ENCODE measurements at regions not wholly inside any gene's neighbourhood (a gene's known extent, or its start where the extent isn't known, plus 50 kb on each side); places are given as distances from the start of the nearest gene placed in this dataset.

- Histone ChIP-seq H3K27ac (ENCODE audit: low read length, poor library complexity, severe bottlenecking) (no peak overlapping the region), H4K91ac (ENCODE audit: low read length) (no peak overlapping the region), H3K4me2 (ENCODE audit: low read length, poor library complexity, severe bottlenecking) (no peak overlapping the region), H4K8ac (ENCODE audit: low read length) (no peak overlapping the region), H3K27me3 (ENCODE audit: control insufficient read depth in 1 of 2, insufficient read depth in 1 of 2, low read length in 2 of 2) (peaks cover 22 to 39% of the 10 kb centered on the region in 2 experiments), H2BK5ac (ENCODE audit: low read depth, low read length, poor library complexity, severe bottlenecking) (no peak overlapping the region), H3K4me1 (ENCODE audit: control insufficient read depth, insufficient read depth, low read depth, low read length) (no peaks in the 10 kb centered on the region), H3K4me3 (ENCODE audit: insufficient read depth in 1 of 2, low read depth in 1 of 2, low read length in 2 of 2) (no peak overlapping the region), H3K9ac (ENCODE audit: low read length) (no peak overlapping the region), H2BK120ac (ENCODE audit: low read depth, low read length) (no peak overlapping the region), H3K79me1 (replicated peaks; ENCODE audit: low read length, poor library complexity, severe bottlenecking) (no peaks in the 10 kb centered on the region), H3K14ac (ENCODE audit: low read length in 2 of 2) (no peak overlapping the region), H3K23ac (ENCODE audit: low read length in 2 of 2) (no peak overlapping the region), H3K18ac (ENCODE audit: low read depth in 1 of 2, low read length in 2 of 2) (no peak overlapping the region), H3K36me3 (ENCODE audit: control insufficient read depth in 1 of 2, insufficient read depth in 2 of 2, low read depth in 1 of 2, low read length in 2 of 2) (peaks cover 0 to 3% of the 10 kb centered on the region in 2 experiments), H2AK5ac (ENCODE audit: low read length, severe bottlenecking) (no peak overlapping the region), H2AFZ (ENCODE audit: low read depth, low read length) (no peak overlapping the region), H2BK15ac (ENCODE audit: low read depth, poor library complexity, severe bottlenecking) (no peak overlapping the region), H3K4ac (ENCODE audit: low read depth in 1 of 2, low read length in 2 of 2) (no peak overlapping the region), H3K9me3 (ENCODE audit: control insufficient read depth, low read length) (no peaks in the 10 kb centered on the region), H2BK12ac (ENCODE audit: low read length in 2 of 2) (no peak overlapping the region)
- DNase-seq = no peak
- WGBS = 81% methylated on average over 4 of the region's 6 CpGs
Observed at GRCh38 chr3:194994551-194994981, 276.4 kb downstream of the XXYLT1 start.

GRCh38 chr3:194995334-194995733 lies 275.6 kb downstream of the XXYLT1 start:
- H4K91ac ChIP-seq (ENCODE audit: low read length) = no peak overlapping the region
- WGBS = 95% methylated on average over 7 of the region's 7 CpGs

GRCh38 chr3:194995922-194996321 lies 275.0 kb downstream of the XXYLT1 start:
- Histone ChIP-seq H2BK12ac (ENCODE audit: low read length in 2 of 2) (no peak overlapping the region), H3K4me2 (ENCODE audit: low read length, poor library complexity, severe bottlenecking) (no peak overlapping the region), H2AFZ (ENCODE audit: low read depth, low read length) (no peak overlapping the region), H2BK5ac (ENCODE audit: low read depth, low read length, poor library complexity, severe bottlenecking) (no peak overlapping the region), H3K4me1 (ENCODE audit: control insufficient read depth, insufficient read depth, low read depth, low read length) (no peaks in the 10 kb centered on the region), H3K79me1 (replicated peaks; ENCODE audit: low read length, poor library complexity, severe bottlenecking) (no peaks in the 10 kb centered on the region), H4K91ac (ENCODE audit: low read length) (no peak overlapping the region), H3K27me3 (ENCODE audit: control insufficient read depth in 1 of 2, insufficient read depth in 1 of 2, low read length in 2 of 2) (peaks cover 35 to 53% of the 10 kb centered on the region in 2 experiments), H3K4me3 (ENCODE audit: insufficient read depth in 1 of 2, low read depth in 1 of 2, low read length in 2 of 2) (no peak overlapping the region), H3K23ac (ENCODE audit: low read length in 2 of 2) (no peak overlapping the region), H3K27ac (ENCODE audit: low read length, poor library complexity, severe bottlenecking) (no peak overlapping the region), H3K36me3 (ENCODE audit: control insufficient read depth in 1 of 2, insufficient read depth in 2 of 2, low read depth in 1 of 2, low read length in 2 of 2) (peaks cover 0 to 3% of the 10 kb centered on the region in 2 experiments), H2AK5ac (ENCODE audit: low read length, severe bottlenecking) (no peak overlapping the region), H2BK15ac (ENCODE audit: low read depth, poor library complexity, severe bottlenecking) (no peak overlapping the region), H3K9me3 (ENCODE audit: control insufficient read depth, low read length) (no peaks in the 10 kb centered on the region), H4K8ac (ENCODE audit: low read length) (no peak overlapping the region), H3K9ac (ENCODE audit: low read length) (no peak overlapping the region), H3K4ac (ENCODE audit: low read depth in 1 of 2, low read length in 2 of 2) (no peak overlapping the region), H2BK120ac (ENCODE audit: low read depth, low read length) (no peak overlapping the region), H3K14ac (ENCODE audit: low read length in 2 of 2) (no peak overlapping the region), H3K18ac (ENCODE audit: low read depth in 1 of 2, low read length in 2 of 2) (no peak overlapping the region)
- no peak for DNase-seq
- WGBS = 88% methylated on average over 12 of the region's 12 CpGs

More at GRCh38 chr3:194995334-194995733, 275.6 kb downstream of the XXYLT1 start:
- Histone ChIP-seq H3K27me3 (ENCODE audit: control insufficient read depth in 1 of 2, insufficient read depth in 1 of 2, low read length in 2 of 2) (peaks cover 29 to 47% of the 10 kb centered on the region in 2 experiments), H3K4me2 (ENCODE audit: low read length, poor library complexity, severe bottlenecking) (no peak overlapping the region), H2BK120ac (ENCODE audit: low read depth, low read length) (no peak overlapping the region), H2BK15ac (ENCODE audit: low read depth, poor library complexity, severe bottlenecking) (peak overlapping the region; percentile 20), H3K4ac (ENCODE audit: low read depth in 1 of 2, low read length in 2 of 2) (no peak overlapping the region), H2AFZ (ENCODE audit: low read depth, low read length) (no peak overlapping the region), H2AK5ac (ENCODE audit: low read length, severe bottlenecking) (no peak overlapping the region), H3K23ac (ENCODE audit: low read length in 2 of 2) (no peak overlapping the region), H3K14ac (ENCODE audit: low read length in 2 of 2) (no peak overlapping the region), H3K4me1 (ENCODE audit: control insufficient read depth, insufficient read depth, low read depth, low read length) (no peaks in the 10 kb centered on the region), H3K9ac (ENCODE audit: low read length) (no peak overlapping the region), H3K9me3 (ENCODE audit: control insufficient read depth, low read length) (no peaks in the 10 kb centered on the region), H2BK5ac (ENCODE audit: low read depth, low read length, poor library complexity, severe bottlenecking) (no peak overlapping the region), H3K27ac (ENCODE audit: low read length, poor library complexity, severe bottlenecking) (no peak overlapping the region), H3K4me3 (ENCODE audit: insufficient read depth in 1 of 2, low read depth in 1 of 2, low read length in 2 of 2) (no peak overlapping the region), H2BK12ac (ENCODE audit: low read length in 2 of 2) (no peak overlapping the region), H3K79me1 (replicated peaks; ENCODE audit: low read length, poor library complexity, severe bottlenecking) (no peaks in the 10 kb centered on the region), H3K18ac (ENCODE audit: low read depth in 1 of 2, low read length in 2 of 2) (no peak overlapping the region), H4K8ac (ENCODE audit: low read length) (no peak overlapping the region), H3K36me3 (ENCODE audit: control insufficient read depth in 1 of 2, insufficient read depth in 2 of 2, low read depth in 1 of 2, low read length in 2 of 2) (peaks cover 0 to 3% of the 10 kb centered on the region in 2 experiments)
- no peak for DNase-seq

GRCh38 chr3:194996746-194997145 lies 274.2 kb downstream of the XXYLT1 start:
- Histone ChIP-seq H3K9me3 (ENCODE audit: control insufficient read depth, low read length) (no peaks in the 10 kb centered on the region), H2AFZ (ENCODE audit: low read depth, low read length) (no peak overlapping the region), H3K36me3 (ENCODE audit: control insufficient read depth in 1 of 2, insufficient read depth in 2 of 2, low read depth in 1 of 2, low read length in 2 of 2) (peaks cover 0 to 3% of the 10 kb centered on the region in 2 experiments), H3K79me1 (replicated peaks; ENCODE audit: low read length, poor library complexity, severe bottlenecking) (no peaks in the 10 kb centered on the region), H2BK15ac (ENCODE audit: low read depth, poor library complexity, severe bottlenecking) (no peak overlapping the region), H2AK5ac (ENCODE audit: low read length, severe bottlenecking) (no peak overlapping the region), H3K9ac (ENCODE audit: low read length) (no peak overlapping the region), H2BK12ac (ENCODE audit: low read length in 2 of 2) (no peak overlapping the region), H3K4me1 (ENCODE audit: control insufficient read depth, insufficient read depth, low read depth, low read length) (no peaks in the 10 kb centered on the region), H2BK120ac (ENCODE audit: low read depth, low read length) (no peak overlapping the region), H3K4me2 (ENCODE audit: low read length, poor library complexity, severe bottlenecking) (no peak overlapping the region), H4K91ac (ENCODE audit: low read length) (no peak overlapping the region), H2BK5ac (ENCODE audit: low read depth, low read length, poor library complexity, severe bottlenecking) (no peak overlapping the region), H4K8ac (ENCODE audit: low read length) (no peak overlapping the region), H3K4ac (ENCODE audit: low read depth in 1 of 2, low read length in 2 of 2) (no peak overlapping the region), H3K18ac (ENCODE audit: low read depth in 1 of 2, low read length in 2 of 2) (no peak overlapping the region), H3K14ac (ENCODE audit: low read length in 2 of 2) (no peak overlapping the region), H3K27me3 (ENCODE audit: control insufficient read depth in 1 of 2, insufficient read depth in 1 of 2, low read length in 2 of 2) (peaks cover 43 to 61% of the 10 kb centered on the region in 2 experiments), H3K4me3 (ENCODE audit: insufficient read depth in 1 of 2, low read depth in 1 of 2, low read length in 2 of 2) (no peak overlapping the region), H3K27ac (ENCODE audit: low read length, poor library complexity, severe bottlenecking) (no peak overlapping the region), H3K23ac (ENCODE audit: low read length in 2 of 2) (no peak overlapping the region)
- no peak for DNase-seq
- 89% methylated on average over 9 of the region's 9 CpGs for WGBS

Data from mesenchymal stem cell (in vitro differentiated cells and primary cell).